ENCODE measurements at regions not wholly inside any gene's neighbourhood (a gene's known extent, or its start where the extent isn't known, plus 50 kb on each side); places are given as distances from the start of the nearest gene placed in this dataset.

- no peak for ATAC-seq (ENCODE audit: low read depth in 2 of 2)
- H3K36me3 Mint-ChIP-seq: no peaks in the 10 kb centered on the region
- no peak overlapping the region for H3K4me3 Mint-ChIP-seq
- H3K4me1 ChIP-seq (ENCODE audit: control insufficient read depth, insufficient read depth, low read length, poor library complexity, severe bottlenecking): no peaks in the 10 kb centered on the region
- no peaks in the 10 kb centered on the region for H3K27me3 Mint-ChIP-seq
- no peak overlapping the region for H3K4me3 ChIP-seq (ENCODE audit: low read depth, low read length)
- H3K4me1 Mint-ChIP-seq: no peaks in the 10 kb centered on the region
- H3K27ac ChIP-seq (ENCODE audit: insufficient read depth, low read length, poor library complexity, severe bottlenecking): no peak overlapping the region
- no peak overlapping the region for H3K27ac Mint-ChIP-seq
- H3K9me3 ChIP-seq (ENCODE audit: control insufficient read depth in 2 of 2, low read length in 2 of 2): peaks cover 9 to 28% of the 10 kb centered on the region in 2 experiments
- H3K27me3 ChIP-seq (ENCODE audit: control insufficient read depth, insufficient read depth, low read length): no peaks in the 10 kb centered on the region
- H3K9me3 Mint-ChIP-seq: peaks cover 3 to 40% (median 14%) of the 10 kb centered on the region in 7 donors
- no peaks in the 10 kb centered on the region for H3K36me3 ChIP-seq (ENCODE audit: control insufficient read depth, insufficient read depth, low read length)
- no peak for DNase-seq
Measured at GRCh38 chr18:29285471-29285870, 1108.5 kb upstream of the CDH2 start.

- H3K36me3 ChIP-seq (ENCODE audit: control insufficient read depth, insufficient read depth, low read length): no peaks in the 10 kb centered on the region
- H3K9me3 Mint-ChIP-seq: peaks cover 0 to 35% (median 6%) of the 10 kb centered on the region in 7 donors
- no peak for ATAC-seq (ENCODE audit: low read depth in 2 of 2)
Measured at GRCh38 chr18:29271501-29271900, 1094.6 kb upstream of the CDH2 start.

GRCh38 chr18:29259838-29260237 lies 1082.9 kb upstream of the CDH2 start:
- H3K27me3 ChIP-seq (ENCODE audit: control insufficient read depth, insufficient read depth, low read length): no peaks in the 10 kb centered on the region
- no peak overlapping the region for H3K4me3 ChIP-seq (ENCODE audit: low read depth, low read length)
- H3K9me3 Mint-ChIP-seq: peaks cover 2 to 30% (median 6%) of the 10 kb centered on the region in 7 donors
- H3K9me3 ChIP-seq (ENCODE audit: control insufficient read depth in 2 of 2, low read length in 2 of 2): peaks cover 2 to 13% of the 10 kb centered on the region in 2 experiments
- H3K27ac ChIP-seq (ENCODE audit: insufficient read depth, low read length, poor library complexity, severe bottlenecking): no peak overlapping the region
- no peaks in the 10 kb centered on the region for H3K4me1 ChIP-seq (ENCODE audit: control insufficient read depth, insufficient read depth, low read length, poor library complexity, severe bottlenecking)
- no peak for ATAC-seq (ENCODE audit: low read depth in 2 of 2)
- H3K4me3 Mint-ChIP-seq: no peak overlapping the region
- H3K27me3 Mint-ChIP-seq: no peaks in the 10 kb centered on the region
- no peaks in the 10 kb centered on the region for H3K4me1 Mint-ChIP-seq
- H3K36me3 ChIP-seq (ENCODE audit: control insufficient read depth, insufficient read depth, low read length): no peaks in the 10 kb centered on the region
- H3K27ac Mint-ChIP-seq: no peak overlapping the region
- DNase-seq: no peak
- H3K36me3 Mint-ChIP-seq: no peaks in the 10 kb centered on the region

More at GRCh38 chr18:29271501-29271900, 1094.6 kb upstream of the CDH2 start:
- Histone ChIP-seq H3K4me1 (ENCODE audit: control insufficient read depth, insufficient read depth, low read length, poor library complexity, severe bottlenecking) (no peaks in the 10 kb centered on the region), H3K27me3 (ENCODE audit: control insufficient read depth, insufficient read depth, low read length) (no peaks in the 10 kb centered on the region), H3K9me3 (ENCODE audit: control insufficient read depth in 2 of 2, low read length in 2 of 2) (peaks cover 0 to 3% of the 10 kb centered on the region in 2 experiments), H3K4me3 (ENCODE audit: low read depth, low read length) (no peak overlapping the region), H3K27ac (ENCODE audit: insufficient read depth, low read length, poor library complexity, severe bottlenecking) (no peak overlapping the region)
- Mint-ChIP-seq H3K27me3 (no peaks in the 10 kb centered on the region), H3K27ac (no peak overlapping the region), H3K4me3 (no peak overlapping the region), H3K36me3 (no peaks in the 10 kb centered on the region), H3K4me1 (no peaks in the 10 kb centered on the region)
- DNase-seq: no peak

- DNase-seq (no peak), ATAC-seq (ENCODE audit: low read depth in 2 of 2) (no peak)
- no peak overlapping the region for H3K4me3 ChIP-seq (ENCODE audit: low read depth, low read length)
- H3K27me3 Mint-ChIP-seq: no peaks in the 10 kb centered on the region
- no peak overlapping the region for H3K4me3 Mint-ChIP-seq
- H3K9me3 Mint-ChIP-seq: peaks cover 0 to 26% (median 9%) of the 10 kb centered on the region in 7 donors
- no peaks in the 10 kb centered on the region for H3K36me3 ChIP-seq (ENCODE audit: control insufficient read depth, insufficient read depth, low read length)
- H3K27ac ChIP-seq (ENCODE audit: insufficient read depth, low read length, poor library complexity, severe bottlenecking): no peak overlapping the region
- no peaks in the 10 kb centered on the region for H3K36me3 Mint-ChIP-seq
- H3K27me3 ChIP-seq (ENCODE audit: control insufficient read depth, insufficient read depth, low read length): no peaks in the 10 kb centered on the region
- H3K4me1 Mint-ChIP-seq: no peaks in the 10 kb centered on the region
- no peak overlapping the region for H3K27ac Mint-ChIP-seq
- H3K4me1 ChIP-seq (ENCODE audit: control insufficient read depth, insufficient read depth, low read length, poor library complexity, severe bottlenecking): no peaks in the 10 kb centered on the region
- peaks cover 0 to 8% of the 10 kb centered on the region in 2 experiments for H3K9me3 ChIP-seq (ENCODE audit: control insufficient read depth in 2 of 2, low read length in 2 of 2)
Measured at GRCh38 chr18:29254123-29254522, 1077.2 kb upstream of the CDH2 start.

GRCh38 chr18:29251681-29252080 lies 1074.8 kb upstream of the CDH2 start:
- Histone ChIP-seq H3K27ac (ENCODE audit: insufficient read depth, low read length, poor library complexity, severe bottlenecking) (no peak overlapping the region), H3K4me1 (ENCODE audit: control insufficient read depth, insufficient read depth, low read length, poor library complexity, severe bottlenecking) (no peaks in the 10 kb centered on the region), H3K4me3 (ENCODE audit: low read depth, low read length) (no peak overlapping the region), H3K27me3 (ENCODE audit: control insufficient read depth, insufficient read depth, low read length) (no peaks in the 10 kb centered on the region), H3K9me3 (ENCODE audit: control insufficient read depth in 2 of 2, low read length in 2 of 2) (peaks cover 0 to 13% of the 10 kb centered on the region in 2 experiments), H3K36me3 (ENCODE audit: control insufficient read depth, insufficient read depth, low read length) (no peaks in the 10 kb centered on the region)
- H3K27ac Mint-ChIP-seq: no peak overlapping the region
- no peaks in the 10 kb centered on the region for H3K36me3 Mint-ChIP-seq
- no peaks in the 10 kb centered on the region for H3K27me3 Mint-ChIP-seq
- H3K4me1 Mint-ChIP-seq: no peaks in the 10 kb centered on the region
- DNase-seq (no peak), ATAC-seq (ENCODE audit: low read depth in 2 of 2) (no peak)
- peaks cover 8 to 37% (median 12%) of the 10 kb centered on the region in 7 donors for H3K9me3 Mint-ChIP-seq
- H3K4me3 Mint-ChIP-seq: no peak overlapping the region

- Mint-ChIP-seq H3K27ac (no peak overlapping the region), H3K27me3 (no peaks in the 10 kb centered on the region), H3K4me3 (no peak overlapping the region), H3K36me3 (no peaks in the 10 kb centered on the region), H3K4me1 (no peaks in the 10 kb centered on the region), H3K9me3 (peaks cover 6 to 34% (median 12%) of the 10 kb centered on the region in 7 donors)
- Histone ChIP-seq H3K9me3 (ENCODE audit: control insufficient read depth in 2 of 2, low read length in 2 of 2) (peaks cover 0 to 9% of the 10 kb centered on the region in 2 experiments), H3K27me3 (ENCODE audit: control insufficient read depth, insufficient read depth, low read length) (no peaks in the 10 kb centered on the region), H3K4me1 (ENCODE audit: control insufficient read depth, insufficient read depth, low read length, poor library complexity, severe bottlenecking) (no peaks in the 10 kb centered on the region), H3K27ac (ENCODE audit: insufficient read depth, low read length, poor library complexity, severe bottlenecking) (no peak overlapping the region), H3K36me3 (ENCODE audit: control insufficient read depth, insufficient read depth, low read length) (no peaks in the 10 kb centered on the region), H3K4me3 (ENCODE audit: low read depth, low read length) (no peak overlapping the region)
- DNase-seq (no peak), ATAC-seq (ENCODE audit: low read depth in 2 of 2) (no peak)
Measured at GRCh38 chr18:29250843-29251242, 1073.9 kb upstream of the CDH2 start.

- no peaks in the 10 kb centered on the region for H3K36me3 Mint-ChIP-seq
- ATAC-seq (ENCODE audit: low read depth in 2 of 2): no peak
Measured at GRCh38 chr18:29250259-29250658, 1073.3 kb upstream of the CDH2 start.

GRCh38 chr18:29248805-29249204 lies 1071.9 kb upstream of the CDH2 start:
- Histone ChIP-seq H3K4me3 (ENCODE audit: low read depth, low read length) (no peak overlapping the region), H3K27ac (ENCODE audit: insufficient read depth, low read length, poor library complexity, severe bottlenecking) (no peak overlapping the region), H3K9me3 (ENCODE audit: control insufficient read depth in 2 of 2, low read length in 2 of 2) (peaks cover 2 to 5% of the 10 kb centered on the region in 2 experiments), H3K36me3 (ENCODE audit: control insufficient read depth, insufficient read depth, low read length) (no peaks in the 10 kb centered on the region), H3K27me3 (ENCODE audit: control insufficient read depth, insufficient read depth, low read length) (no peaks in the 10 kb centered on the region), H3K4me1 (ENCODE audit: control insufficient read depth, insufficient read depth, low read length, poor library complexity, severe bottlenecking) (no peaks in the 10 kb centered on the region)
- H3K27me3 Mint-ChIP-seq: no peaks in the 10 kb centered on the region
- no peak overlapping the region for H3K27ac Mint-ChIP-seq
- peaks cover 6 to 29% (median 12%) of the 10 kb centered on the region in 7 donors for H3K9me3 Mint-ChIP-seq
- H3K4me3 Mint-ChIP-seq: no peak overlapping the region
- no peaks in the 10 kb centered on the region for H3K4me1 Mint-ChIP-seq
- no peak for DNase-seq
- no peak for ATAC-seq (ENCODE audit: low read depth in 2 of 2)
- no peaks in the 10 kb centered on the region for H3K36me3 Mint-ChIP-seq

More at GRCh38 chr18:29250259-29250658, 1073.3 kb upstream of the CDH2 start:
- H3K9me3 Mint-ChIP-seq: peaks cover 6 to 35% (median 13%) of the 10 kb centered on the region in 7 donors
- H3K27me3 Mint-ChIP-seq: no peaks in the 10 kb centered on the region
- no peaks in the 10 kb centered on the region for H3K4me1 Mint-ChIP-seq
- no peak for DNase-seq
- H3K4me3 Mint-ChIP-seq: no peak overlapping the region
- H3K36me3 ChIP-seq (ENCODE audit: control insufficient read depth, insufficient read depth, low read length): no peaks in the 10 kb centered on the region
- H3K4me3 ChIP-seq (ENCODE audit: low read depth, low read length): no peak overlapping the region
- peaks cover 2 to 5% of the 10 kb centered on the region in 2 experiments for H3K9me3 ChIP-seq (ENCODE audit: control insufficient read depth in 2 of 2, low read length in 2 of 2)
- no peak overlapping the region for H3K27ac ChIP-seq (ENCODE audit: insufficient read depth, low read length, poor library complexity, severe bottlenecking)
- no peaks in the 10 kb centered on the region for H3K4me1 ChIP-seq (ENCODE audit: control insufficient read depth, insufficient read depth, low read length, poor library complexity, severe bottlenecking)
- no peaks in the 10 kb centered on the region for H3K27me3 ChIP-seq (ENCODE audit: control insufficient read depth, insufficient read depth, low read length)
- H3K27ac Mint-ChIP-seq: no peak overlapping the region

Measured in CD4-positive, CD25-positive, alpha-beta regulatory T cell (primary cell).